ENCODE measurements at regions not wholly inside any gene's neighbourhood (a gene's known extent, or its start where the extent isn't known, plus 50 kb on each side); places are given as distances from the start of the nearest gene placed in this dataset.

GRCh38 chrX:137212078-137212632 lies 178.4 kb upstream of the GPR101 start:
- TF ChIP-seq EZH2 (IDR thresholded peaks at IDR 0.05; ENCODE audit: borderline replicate concordance) (no peak), CTCF (IDR thresholded peaks at IDR 0.05; ENCODE audit: poor library complexity) (no peak)
